K562 (cell line): ENCODE measurements at regions not wholly inside any gene's neighbourhood (a gene's known extent, or its start where the extent isn't known, plus 50 kb on each side); places are given as distances from the start of the nearest gene placed in this dataset.

Experiments
- ARID1B ChIP-seq: fragments of 450-650 bp; IDR thresholded peaks from 2 replicates; pipeline ENCODE4 v1.6.1; 2016; ENCODE audit warnings: antibody characterized with exemption, mild to moderate bottlenecking, inconsistent platforms
- ASH1L ChIP-seq: fragments of 450-650 bp; IDR thresholded peaks from 2 replicates; pipeline ENCODE4 v1.6.1; 2018; ENCODE audit warnings: borderline replicate concordance, mild to moderate bottlenecking, low read depth; ENCODE audit not compliant: partially characterized antibody
- ATF3 ChIP-seq, 2 experiments: fragments of 450-650 bp in 1 of 2; sonication (generic) in 1 of 2; formaldehyde crosslinking in 1 of 2; IDR thresholded peaks in 1 of 2; conservative IDR thresholded peaks in 1 of 2; 2 replicates each; pipeline versions ENCODE4 v1.6.1 to v1.8.1; 2016 to 2023; ENCODE audit warnings: mild to moderate bottlenecking in 2 of 2, moderate library complexity in 2 of 2, inconsistent platforms in 1 of 2, missing genetic modification reagents in 1 of 2
- DMBX1 ChIP-seq: fragments of 250-450 bp; sonication (Bioruptor Pico); IDR thresholded peaks from 2 replicates; pipeline ENCODE4 v1.8.0; 2022; ENCODE audit warnings: inconsistent platforms, mild to moderate bottlenecking, moderate library complexity, borderline replicate concordance
- FOXJ2 ChIP-seq: fragments of 200-800 bp; sonication (Bioruptor generic); IDR thresholded peaks from 2 replicates; pipeline ENCODE4 v1.6.1; 2016; ENCODE audit warnings: missing genetic modification characterization, missing compliant biosample characterization
- GATAD2A ChIP-seq: fragments of 450-650 bp; IDR thresholded peaks from 2 replicates; pipeline ENCODE4 v1.6.1; 2017
- HLTF ChIP-seq: fragments of 450-650 bp; IDR thresholded peaks from 2 replicates; pipeline ENCODE4 v1.6.1; 2016
- JUN ChIP-seq, 2 experiments: sonication (generic) in 1 of 2; formaldehyde crosslinking in 1 of 2; IDR thresholded peaks; 2 replicates each; pipeline versions ENCODE4 v1.6.1 to v1.8.0; 2012 to 2022; ENCODE audit warnings: borderline replicate concordance in 2 of 2, mild to moderate bottlenecking in 2 of 2, improper control_type of control experiment in 1 of 2, low read depth in 1 of 2, low read length in 1 of 2, missing genetic modification reagents in 1 of 2
- MAFF ChIP-seq: IDR thresholded peaks from 2 replicates; pipeline ENCODE4 v1.6.1; 2012; ENCODE audit warnings: low read length, improper control_type of control experiment
- MECOM ChIP-seq: fragments of 250-450 bp; sonication (Bioruptor Pico); IDR thresholded peaks from 2 replicates; pipeline ENCODE4 v1.8.0; 2022; ENCODE audit warnings: inconsistent platforms
- MTA1 ChIP-seq: fragments of 450-650 bp; IDR thresholded peaks from 2 replicates; pipeline ENCODE4 v1.6.1; 2017; ENCODE audit warnings: borderline replicate concordance
- MYC ChIP-seq, 2 experiments: fragments of 250-450 bp in 1 of 2; sonication (Bioruptor Pico) in 1 of 2; IDR thresholded peaks; 2 replicates each; pipeline versions ENCODE4 v1.5.1 to v1.6.1; 2012 to 2021; ENCODE audit warnings: low read depth in 2 of 2, borderline replicate concordance in 1 of 2, improper control_type of control experiment in 1 of 2, low read length in 1 of 2, mild to moderate bottlenecking in 1 of 2, moderate library complexity in 1 of 2
- NCOA6 ChIP-seq: fragments of 450-650 bp; IDR thresholded peaks from 2 replicates; pipeline ENCODE4 v1.6.1; 2017; ENCODE audit warnings: mild to moderate bottlenecking
- PML ChIP-seq: IDR thresholded peaks from 2 replicates; pipeline ENCODE4 v1.6.1; 2012; ENCODE audit warnings: low read length, inconsistent platforms
- PYGO2 ChIP-seq: fragments of 450-650 bp; IDR thresholded peaks from 2 replicates; pipeline ENCODE4 v1.6.1; 2016; ENCODE audit warnings: mild to moderate bottlenecking, missing genetic modification characterization, moderate library complexity, missing compliant biosample characterization
- TEAD1 ChIP-seq, 2 experiments: fragments of 450-650 bp in 1 of 2; sonication (generic) in 1 of 2; formaldehyde crosslinking; IDR thresholded peaks; 2 replicates each; pipeline versions ENCODE4 v1.4.0 to v1.8.0; 2020 to 2022; ENCODE audit warnings: mild to moderate bottlenecking in 2 of 2, missing genetic modification reagents in 1 of 2
- ZBTB12 ChIP-seq: fragments of 250-450 bp; sonication (Bioruptor Pico); IDR thresholded peaks from 2 replicates; pipeline ENCODE4 v1.4.0; 2020
- ZC3H11A ChIP-seq: IDR thresholded peaks from 2 replicates; pipeline ENCODE4 v1.6.1; 2012; ENCODE audit warnings: low read depth, low read length, improper control_type of control experiment
- ZKSCAN1 ChIP-seq: fragments of 150-350 bp; IDR thresholded peaks from 2 replicates; pipeline ENCODE4 v1.6.1; 2016; ENCODE audit warnings: low read depth, low read length
- ZNF589 ChIP-seq: fragments of 200-800 bp; sonication (Bioruptor generic); IDR thresholded peaks from 2 replicates; pipeline ENCODE4 v1.6.1; 2016; ENCODE audit warnings: low read depth, missing genetic modification characterization, missing compliant biosample characterization
- ZNF766 ChIP-seq: fragments of 200-800 bp; sonication (Bioruptor generic); conservative IDR thresholded peaks from 2 replicates; pipeline ENCODE4 v1.6.1; 2016; ENCODE audit warnings: missing genetic modification characterization, missing compliant biosample characterization
- TF ChIP-seq, protein P1 (sequence below): fragments of 450-650 bp; formaldehyde crosslinking; IDR thresholded peaks from 2 replicates; pipeline ENCODE4 v1.4.0; 2022; ENCODE audit warnings: mild to moderate bottlenecking, moderate library complexity
- TF ChIP-seq, protein P2 (sequence below): fragments of 450-650 bp; formaldehyde crosslinking; IDR thresholded peaks from 2 replicates; pipeline ENCODE4 v1.4.0; 2020; ENCODE audit warnings: mild to moderate bottlenecking, moderate library complexity

DNA sequence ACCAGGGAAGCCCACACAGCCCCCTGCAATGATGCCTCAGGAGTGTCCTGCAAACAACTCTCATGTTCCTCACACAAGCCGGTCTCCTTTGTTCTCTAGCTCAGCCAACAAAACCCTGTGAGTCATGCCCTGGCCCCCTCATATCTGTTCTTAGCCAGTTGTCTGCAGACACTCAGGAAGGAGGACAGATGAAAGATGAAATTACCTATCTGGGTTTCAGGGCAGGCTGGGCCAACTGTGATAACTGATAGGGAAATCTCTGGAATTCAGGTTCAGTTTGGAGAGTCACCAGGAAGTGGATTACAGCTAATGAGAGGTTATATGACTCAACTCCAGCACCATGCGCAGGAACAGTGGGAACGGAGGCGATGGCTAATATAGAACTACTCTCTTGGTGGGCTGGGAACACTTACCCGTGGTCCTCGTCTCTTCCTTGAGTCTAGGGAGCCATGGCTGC, 352.0 kb upstream of the ADAMTS9 start (continued):
- no peak for TF ChIP-seq ZC3H11A
- peak; percentile 100 for TF ChIP-seq ARID1B
- peak; percentile 91 for TF ChIP-seq DMBX1 (CRISPR knock-in tag)
- no peak for TF ChIP-seq MAFF
- peak; percentile 61; the same call in 1 of the 2 replicates for TF ChIP-seq ZNF589
- peak; percentile 99 for TF ChIP-seq PML
- TF ChIP-seq ZKSCAN1, result 0 out of 2 replicates have a peak, but pooled peaks have one; percentile 30
- peak; percentile 86 to 93; a peak in 3 of 4 replicates for TF ChIP-seq TEAD1 (CRISPR knock-in tag; IDR thresholded peaks at IDR 0.05)
- TF ChIP-seq ZBTB12 (CRISPR knock-in tag), result 0 out of 2 replicates have a peak, but pooled peaks have one; percentile 29
- TF ChIP-seq, protein P1, sequence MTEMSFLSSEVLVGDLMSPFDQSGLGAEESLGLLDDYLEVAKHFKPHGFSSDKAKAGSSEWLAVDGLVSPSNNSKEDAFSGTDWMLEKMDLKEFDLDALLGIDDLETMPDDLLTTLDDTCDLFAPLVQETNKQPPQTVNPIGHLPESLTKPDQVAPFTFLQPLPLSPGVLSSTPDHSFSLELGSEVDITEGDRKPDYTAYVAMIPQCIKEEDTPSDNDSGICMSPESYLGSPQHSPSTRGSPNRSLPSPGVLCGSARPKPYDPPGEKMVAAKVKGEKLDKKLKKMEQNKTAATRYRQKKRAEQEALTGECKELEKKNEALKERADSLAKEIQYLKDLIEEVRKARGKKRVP (CRISPR knock-in tag), result 0 out of 2 replicates have a peak, but pooled peaks have one; percentile 24
- peak; percentile 91 for TF ChIP-seq MTA1
- TF ChIP-seq MECOM, result peak; percentile 85
- TF ChIP-seq PYGO2, result peak; percentile 89
- TF ChIP-seq NCOA6, result peak; percentile 32; the same call in 1 of the 2 replicates
- peak; percentile 34 for TF ChIP-seq ASH1L
- peak; percentile 55; the same call in 1 of the 2 replicates for TF ChIP-seq ZNF766 (CRISPR knock-in tag)
- peak; percentile 27; the same call in 1 of the 2 replicates for TF ChIP-seq MYC (IDR thresholded peaks at IDR 0.05; ENCODE audit: low read depth, low read length)
- no peak for TF ChIP-seq MYC (CRISPR knock-in tag; IDR thresholded peaks at IDR 0.05; ENCODE audit: borderline replicate concordance, low read depth)
- peak; percentile 95; the same call in 1 of the 2 replicates for TF ChIP-seq GATAD2A
- peak; percentile 94 for TF ChIP-seq JUN (IDR thresholded peaks at IDR 0.05; ENCODE audit: borderline replicate concordance, low read depth, low read length)
- no peak for TF ChIP-seq JUN (CRISPR knock-in tag; IDR thresholded peaks at IDR 0.05; ENCODE audit: borderline replicate concordance)
- no peak for TF ChIP-seq FOXJ2 (tag)
- peak; percentile 95 for TF ChIP-seq ATF3 (IDR thresholded peaks at IDR 0.05)
- TF ChIP-seq ATF3 (CRISPR knock-in tag; conservative IDR thresholded peaks at IDR 0.05), result peak; percentile 90
- TF ChIP-seq HLTF, result peak; percentile 55; the same call in 1 of the 2 replicates
- TF ChIP-seq, protein P2, sequence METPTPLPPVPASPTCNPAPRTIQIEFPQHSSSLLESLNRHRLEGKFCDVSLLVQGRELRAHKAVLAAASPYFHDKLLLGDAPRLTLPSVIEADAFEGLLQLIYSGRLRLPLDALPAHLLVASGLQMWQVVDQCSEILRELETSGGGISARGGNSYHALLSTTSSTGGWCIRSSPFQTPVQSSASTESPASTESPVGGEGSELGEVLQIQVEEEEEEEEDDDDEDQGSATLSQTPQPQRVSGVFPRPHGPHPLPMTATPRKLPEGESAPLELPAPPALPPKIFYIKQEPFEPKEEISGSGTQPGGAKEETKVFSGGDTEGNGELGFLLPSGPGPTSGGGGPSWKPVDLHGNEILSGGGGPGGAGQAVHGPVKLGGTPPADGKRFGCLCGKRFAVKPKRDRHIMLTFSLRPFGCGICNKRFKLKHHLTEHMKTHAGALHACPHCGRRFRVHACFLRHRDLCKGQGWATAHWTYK (CRISPR knock-in tag), result 0 out of 2 replicates have a peak, but pooled peaks have one; percentile 40
